Ovary (tissue), 7 donors: ENCODE measurements at regions not wholly inside any gene's neighbourhood (a gene's known extent, or its start where the extent isn't known, plus 50 kb on each side); places are given as distances from the start of the nearest gene placed in this dataset.

Experiments used
- DNase-seq, 5 donors: peaks; one replicate each; pipeline ENCODE4 v3.0.0-alpha.2; 2019 to 2020
- H3K27ac ChIP-seq, 2 donors: fragments of 200-600 bp; one replicate each; pipeline versions ENCODE4 v1.5.1 to v1.8.0; 2019 to 2022
- H3K27me3 ChIP-seq: fragments of 200-600 bp; one replicate; pipeline ENCODE4 v1.8.0; 2022
- H3K36me3 ChIP-seq: fragments of 200-600 bp; sonication (generic); one replicate; pipeline ENCODE4 v1.5.1; 2019
- H3K4me1 ChIP-seq: one replicate; pipeline ENCODE4 v1.8.1; 2013; ENCODE audit warnings: mild to moderate bottlenecking, moderate library complexity; ENCODE audit not compliant: insufficient read depth
- H3K4me3 ChIP-seq: fragments of 200-600 bp; sonication (generic); one replicate; pipeline ENCODE4 v1.5.1; 2017
- H3K9me3 ChIP-seq, 2 donors: fragments of 200-600 bp in 1 of 2; sonication (generic) in 1 of 2; one replicate each; pipeline versions ENCODE4 v1.5.1 to v1.8.1; 2013 to 2019; ENCODE audit warnings: mild to moderate bottlenecking in 1 of 2, moderate library complexity in 1 of 2
- EP300 ChIP-seq: sonication (generic); formaldehyde crosslinking; IDR thresholded peaks from one replicate; pipeline ENCODE4 v1.6.1; 2017; ENCODE audit warnings: antibody characterized with exemption
- POLR2A ChIP-seq: fragments of 450-650 bp; IDR thresholded peaks from one replicate; pipeline ENCODE4 v1.6.1; 2017; ENCODE audit warnings: antibody characterized with exemption, mild to moderate bottlenecking, moderate library complexity
- WGBS, 3 donors: extraction: QIAGEN DNeasy Blood & Tissue Kit in 1 of 3; methylation state at CpG; one replicate each; pipeline versions ENCODE4 v1.1.5 to v1.1.7; 2013 to 2017; 5-methylcytosine and 5-hydroxymethylcytosine counted together
- intact Hi-C, 4 donors: fragments of 100-400 bp; cut with DNase I; formaldehyde crosslinking; loops; one replicate each; pipeline versions ENCODE4 v1.11.0 to v1.15.1; 2022 to 2023
- TF ChIP-seq, protein P1 (sequence below), 3 donors: fragments of 450-650 bp in 2 of 3; fragments of 200-600 bp in 1 of 3; IDR thresholded peaks; one replicate each; pipeline versions ENCODE4 v1.5.1 to v1.8.0; 2016 to 2022; ENCODE audit warnings: antibody characterized with exemption in 3 of 3, mild to moderate bottlenecking in 1 of 3
- donor health status: DM: no; HTN: no; CAD: no; lungs with moderate emphysema.
- donor health status: DM: no; HTN: no; CAD: no.
- donor health status: Bipolar disorder and iron deficiency.
- donor health status: DM: no; HTN: no; CAD: no.
- donor health status: DM: yes; HTN: yes; CAD: no.

DNA sequence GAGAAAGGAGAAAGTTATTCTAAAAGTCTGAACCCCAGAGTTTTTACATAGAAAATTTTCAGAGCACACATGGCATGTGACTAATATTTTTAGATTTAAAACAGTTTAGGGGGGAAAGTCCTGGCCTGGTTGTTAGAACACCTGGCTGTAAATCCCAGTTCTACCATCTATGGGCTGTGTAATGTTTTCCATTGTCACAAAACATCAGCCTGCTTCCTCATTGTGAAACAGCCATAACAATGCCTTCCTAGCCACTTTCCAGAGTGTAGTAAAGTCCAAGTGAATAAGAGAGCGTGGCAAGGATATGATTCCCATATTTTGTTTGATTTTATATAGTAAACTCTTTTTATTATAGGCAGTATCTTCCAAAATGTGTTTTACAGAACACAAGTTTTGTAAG lies 310.0 kb upstream of the DCN start:
- Histone ChIP-seq H3K36me3 (no peaks in the 10 kb centered on the region), H3K27me3 (no peaks in the 10 kb centered on the region), H3K9me3 (no peaks in the 10 kb centered on the region), H3K4me1 (no peaks in the 10 kb centered on the region), H3K4me3 (no peak overlapping the region), H3K27ac (no peak overlapping the region)
- 83 to 93% (median 90%) methylated on average over 1 of the region's 1 CpG for WGBS, 3 donors
- intact Hi-C loops: no loop called here
- DNase-seq: no peak
- no peak for TF ChIP-seq EP300
- no peak for TF ChIP-seq POLR2A
- TF ChIP-seq, protein P1, sequence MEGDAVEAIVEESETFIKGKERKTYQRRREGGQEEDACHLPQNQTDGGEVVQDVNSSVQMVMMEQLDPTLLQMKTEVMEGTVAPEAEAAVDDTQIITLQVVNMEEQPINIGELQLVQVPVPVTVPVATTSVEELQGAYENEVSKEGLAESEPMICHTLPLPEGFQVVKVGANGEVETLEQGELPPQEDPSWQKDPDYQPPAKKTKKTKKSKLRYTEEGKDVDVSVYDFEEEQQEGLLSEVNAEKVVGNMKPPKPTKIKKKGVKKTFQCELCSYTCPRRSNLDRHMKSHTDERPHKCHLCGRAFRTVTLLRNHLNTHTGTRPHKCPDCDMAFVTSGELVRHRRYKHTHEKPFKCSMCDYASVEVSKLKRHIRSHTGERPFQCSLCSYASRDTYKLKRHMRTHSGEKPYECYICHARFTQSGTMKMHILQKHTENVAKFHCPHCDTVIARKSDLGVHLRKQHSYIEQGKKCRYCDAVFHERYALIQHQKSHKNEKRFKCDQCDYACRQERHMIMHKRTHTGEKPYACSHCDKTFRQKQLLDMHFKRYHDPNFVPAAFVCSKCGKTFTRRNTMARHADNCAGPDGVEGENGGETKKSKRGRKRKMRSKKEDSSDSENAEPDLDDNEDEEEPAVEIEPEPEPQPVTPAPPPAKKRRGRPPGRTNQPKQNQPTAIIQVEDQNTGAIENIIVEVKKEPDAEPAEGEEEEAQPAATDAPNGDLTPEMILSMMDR (IDR thresholded peaks at IDR 0.05): no peak

DNA sequence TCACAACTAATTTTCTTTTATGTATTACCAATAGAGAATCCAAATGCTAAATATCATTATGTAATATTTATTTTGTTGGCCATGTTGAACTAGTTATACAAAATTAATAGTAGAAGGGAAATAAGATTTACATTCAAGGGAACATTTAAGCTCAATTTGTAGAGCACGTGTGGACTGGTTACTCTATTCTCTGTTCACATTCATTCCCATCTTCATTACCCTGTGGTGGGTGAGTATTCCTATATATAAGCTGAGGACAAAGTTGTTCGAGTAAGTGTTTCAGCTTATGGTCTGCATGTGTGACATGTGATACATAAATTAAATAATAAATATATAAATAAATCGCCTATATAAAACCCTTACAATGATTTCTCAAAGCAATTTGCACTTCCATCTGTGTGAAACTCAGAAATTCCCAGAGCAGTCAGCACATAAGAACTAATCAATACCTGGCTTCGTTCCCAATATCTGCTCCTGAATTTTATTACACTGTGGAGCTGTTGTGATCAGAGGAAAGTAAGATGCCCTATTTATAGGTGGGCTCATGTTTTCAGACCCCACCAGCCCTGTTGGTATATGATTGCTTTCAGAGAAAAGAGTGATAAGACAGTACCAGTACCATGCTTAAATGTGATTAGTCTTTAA lies 308.2 kb upstream of the DCN start:
- no peak overlapping the region for H3K27ac ChIP-seq
- no peaks in the 10 kb centered on the region for H3K36me3 ChIP-seq
- H3K4me3 ChIP-seq: no peak overlapping the region
- H3K9me3 ChIP-seq: no peaks in the 10 kb centered on the region
- no peaks in the 10 kb centered on the region for H3K27me3 ChIP-seq
- no peak for DNase-seq
- TF ChIP-seq, protein P1 (IDR thresholded peaks at IDR 0.05): no peak
- TF ChIP-seq EP300 (no peak), POLR2A (no peak)
- 83 to 86% (median 85%) methylated on average over 4 of the region's 4 CpGs for WGBS, 3 donors
- no peaks in the 10 kb centered on the region for H3K4me1 ChIP-seq
- intact Hi-C loops: no loop called here

DNA sequence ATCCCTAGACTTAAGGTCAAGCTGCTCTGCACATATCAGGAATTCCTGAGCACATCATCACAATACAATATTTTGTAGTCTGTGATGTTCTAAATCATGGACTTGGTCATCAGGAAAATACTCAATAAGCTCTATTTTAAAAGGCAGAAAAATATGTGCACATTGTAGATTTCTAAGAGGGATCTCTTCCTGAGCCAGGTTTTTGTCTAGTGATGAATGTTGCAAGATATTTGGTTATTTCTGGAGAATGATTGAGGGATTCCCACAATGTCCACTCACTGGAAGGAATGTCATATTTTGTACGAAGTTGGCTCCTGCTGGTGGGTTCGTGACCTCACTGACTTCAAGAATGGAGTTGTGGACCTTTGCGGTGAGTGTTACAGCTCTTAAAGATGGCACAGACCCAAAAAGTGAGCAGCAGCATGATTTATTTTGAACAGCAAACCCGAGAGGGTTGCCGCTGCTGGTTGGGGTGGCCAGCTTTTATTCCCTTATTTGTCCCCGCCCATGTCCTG lies 300.9 kb upstream of the DCN start:
- whole genome bisulfite sequencing, 3 donors: 62 to 73% (median 71%) methylated on average over 6 of the region's 6 CpGs
- TF ChIP-seq, protein P1 (IDR thresholded peaks at IDR 0.05): no peak
- no peak for TF ChIP-seq POLR2A
- TF ChIP-seq EP300: no peak
- no peaks in the 10 kb centered on the region for H3K4me1 ChIP-seq
- no peaks in the 10 kb centered on the region for H3K36me3 ChIP-seq
- H3K4me3 ChIP-seq: no peak overlapping the region
- intact Hi-C loops: no loop called here
- H3K9me3 ChIP-seq: no peaks in the 10 kb centered on the region
- no peak overlapping the region for H3K27ac ChIP-seq
- no peaks in the 10 kb centered on the region for H3K27me3 ChIP-seq
- DNase-seq: no peak

DNA sequence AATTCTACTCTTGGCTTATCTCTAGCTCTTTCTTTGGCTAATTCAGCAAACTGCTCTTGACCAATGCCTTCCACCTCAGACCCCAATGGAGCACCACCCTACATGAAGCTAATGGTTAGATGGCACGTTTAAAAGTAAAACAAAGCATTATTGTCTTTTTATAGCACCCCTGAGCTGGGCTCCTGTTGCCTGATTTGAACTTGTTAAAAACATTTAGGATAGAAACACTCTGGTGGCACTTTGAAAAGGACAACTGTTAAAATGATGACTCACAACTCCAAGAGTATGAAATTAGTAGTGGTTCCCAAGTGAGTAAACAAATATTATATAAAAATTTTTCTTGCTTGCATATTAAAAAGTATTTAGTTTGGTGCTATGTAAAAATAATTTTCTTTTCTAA lies 299.6 kb upstream of the DCN start:
- Histone ChIP-seq H3K4me1 (no peaks in the 10 kb centered on the region), H3K27ac (no peak overlapping the region), H3K27me3 (no peaks in the 10 kb centered on the region), H3K9me3 (no peaks in the 10 kb centered on the region), H3K36me3 (no peaks in the 10 kb centered on the region), H3K4me3 (no peak overlapping the region)
- TF ChIP-seq, protein P1 (IDR thresholded peaks at IDR 0.05): no peak
- TF ChIP-seq POLR2A (no peak), EP300 (no peak)
- intact Hi-C loops: no loop called here
- no peak for DNase-seq
- WGBS, 3 donors: 70 to 83% (median 79%) methylated on average over 1 of the region's 1 CpG
